Activated CD4-positive, alpha-beta T cell treated with anti-CD3 and anti-CD28 coated beads, Interleukin-2, amount 10 ng/mL, durations not matched to agents 7 days and 5 days (primary cell): ENCODE measurements at regions not wholly inside any gene's neighbourhood (a gene's known extent, or its start where the extent isn't known, plus 50 kb on each side); places are given as distances from the start of the nearest gene placed in this dataset.
"Not testable (repeated sequence)": the region's sequence is repeated elsewhere in the genome, so short reads cannot be mapped to it uniquely, and the experiment has no call there.

Experiments
- CTCF ChIA-PET: fragments of 350-600 bp; sonication (Branson Sonifier 250); formaldehyde crosslinking; loops from one replicate; lab custom pipeline; 2021; ENCODE audit warnings: antibody characterized with exemption; lab: Charles Lee
- POLR2A ChIA-PET: fragments of 350-600 bp; sonication (Branson Sonifier 250); formaldehyde crosslinking; loops from one replicate; lab custom pipeline; 2021; ENCODE audit warnings: antibody characterized with exemption; lab: Charles Lee
- DNase-seq: peaks from one replicate; pipeline ENCODE4 v3.0.0-alpha.2; 2020
- H3K27ac Mint-ChIP-seq: one replicate; pipeline ENCODE4 v1.8.0; 2021; ENCODE audit warnings: mild to moderate bottlenecking, moderate library complexity, mixed read lengths
- H3K27me3 Mint-ChIP-seq: one replicate; pipeline ENCODE4 v1.8.0; 2021; ENCODE audit warnings: mixed read lengths
- H3K36me3 Mint-ChIP-seq: one replicate; pipeline ENCODE4 v1.8.0; 2021; ENCODE audit warnings: low read depth, mixed read lengths
- H3K4me1 Mint-ChIP-seq: one replicate; pipeline ENCODE4 v1.8.0; 2021; ENCODE audit warnings: mixed read lengths
- H3K4me3 Mint-ChIP-seq: one replicate; pipeline ENCODE4 v1.8.0; 2021; ENCODE audit warnings: mild to moderate bottlenecking, moderate library complexity, mixed read lengths
- H3K9me3 Mint-ChIP-seq: one replicate; pipeline ENCODE4 v1.8.0; 2021; ENCODE audit warnings: mixed read lengths

DNA sequence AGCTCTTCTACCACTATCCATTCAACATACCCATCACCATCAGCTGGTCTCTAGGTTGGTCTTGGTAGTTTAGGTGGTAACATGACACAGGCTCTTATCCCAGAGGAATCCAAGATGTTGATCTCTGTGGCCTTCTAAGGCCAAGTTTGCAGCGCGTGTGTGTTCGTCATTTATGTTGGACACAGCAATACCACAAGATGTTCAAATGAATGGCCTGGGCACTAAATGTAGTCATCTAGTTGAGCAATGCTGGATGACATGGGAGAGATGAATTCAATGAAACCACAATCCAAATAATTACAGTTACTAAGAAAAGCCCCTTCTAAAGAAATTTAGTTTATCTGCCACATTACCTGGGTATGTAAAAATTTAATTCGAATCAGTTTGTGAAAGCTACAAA, 292.4 kb downstream of the MRPS30 start:
- ChIA-PET POLR2A (no interaction called here), CTCF (no interaction called here)
- Mint-ChIP-seq H3K27me3 (no peaks in the 10 kb centered on the region), H3K27ac (no peak overlapping the region), H3K36me3 (no peaks in the 10 kb centered on the region), H3K9me3 (peaks cover 19% of the 10 kb centered on the region), H3K4me1 (no peaks in the 10 kb centered on the region), H3K4me3 (no peak overlapping the region)
- no peak for DNase-seq

GRCh38 chr5:45105491-45105994, 296.8 kb downstream of the MRPS30 start:
- Mint-ChIP-seq H3K4me3 (no peak overlapping the region), H3K36me3 (no peaks in the 10 kb centered on the region), H3K27ac (no peak overlapping the region), H3K4me1 (no peaks in the 10 kb centered on the region), H3K9me3 (peaks cover 18% of the 10 kb centered on the region), H3K27me3 (no peaks in the 10 kb centered on the region)
- no peak for DNase-seq
- POLR2A ChIA-PET: no interaction called here
- CTCF ChIA-PET: no interaction called here

- POLR2A ChIA-PET: no interaction called here
Observed at GRCh38 chr5:45109062-45109461, 300.3 kb downstream of the MRPS30 start.

DNA sequence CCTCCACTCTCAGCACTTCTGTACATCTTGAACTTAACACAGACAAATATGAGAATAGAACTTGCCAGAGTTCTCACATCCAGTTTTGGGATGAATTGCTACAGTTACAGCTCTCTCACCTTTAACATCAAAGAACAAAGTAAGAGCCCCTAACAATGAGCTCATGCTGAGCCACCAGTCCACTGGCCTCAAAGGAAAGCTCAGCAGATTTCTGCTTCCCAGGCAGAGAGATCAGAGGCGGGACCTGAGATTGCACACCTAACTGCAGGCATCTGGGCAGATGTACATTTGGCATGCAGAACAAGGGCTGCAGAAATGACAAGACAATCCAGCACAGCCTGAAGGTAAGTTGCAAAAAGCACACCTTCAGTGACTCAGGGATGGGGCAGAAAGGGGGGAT, 300.9 kb downstream of the MRPS30 start:
- H3K36me3 Mint-ChIP-seq: no peaks in the 10 kb centered on the region
- no peaks in the 10 kb centered on the region for H3K27me3 Mint-ChIP-seq
- ChIA-PET POLR2A (no interaction called here), CTCF (no interaction called here)
- no peak overlapping the region for H3K27ac Mint-ChIP-seq
- no peaks in the 10 kb centered on the region for H3K4me1 Mint-ChIP-seq
- no peak for DNase-seq
- H3K4me3 Mint-ChIP-seq: no peak overlapping the region
- H3K9me3 Mint-ChIP-seq: peaks cover 13% of the 10 kb centered on the region

More at GRCh38 chr5:45109062-45109461, 300.3 kb downstream of the MRPS30 start:
- H3K4me1 Mint-ChIP-seq: no peaks in the 10 kb centered on the region
- no peaks in the 10 kb centered on the region for H3K36me3 Mint-ChIP-seq
- H3K27ac Mint-ChIP-seq: no peak overlapping the region
- H3K4me3 Mint-ChIP-seq: no peak overlapping the region
- peaks cover 12% of the 10 kb centered on the region for H3K9me3 Mint-ChIP-seq
- DNase-seq: no peak
- H3K27me3 Mint-ChIP-seq: no peaks in the 10 kb centered on the region
- CTCF ChIA-PET: no interaction called here

GRCh38 chr5:45110399-45110798, 301.7 kb downstream of the MRPS30 start:
- Mint-ChIP-seq H3K9me3 (peaks cover 8% of the 10 kb centered on the region), H3K4me3 (no peak overlapping the region), H3K36me3 (no peaks in the 10 kb centered on the region), H3K4me1 (no peaks in the 10 kb centered on the region), H3K27me3 (no peaks in the 10 kb centered on the region), H3K27ac (no peak overlapping the region)
- DNase-seq: no peak
- POLR2A ChIA-PET: no interaction called here
- CTCF ChIA-PET: no interaction called here

- Mint-ChIP-seq H3K4me3 (no peak overlapping the region), H3K4me1 (no peaks in the 10 kb centered on the region), H3K9me3 (peaks cover 16% of the 10 kb centered on the region), H3K27me3 (no peaks in the 10 kb centered on the region), H3K36me3 (no peaks in the 10 kb centered on the region), H3K27ac (no peak overlapping the region)
- ChIA-PET CTCF (no interaction called here), POLR2A (no interaction called here)
- DNase-seq: no peak
Observed at GRCh38 chr5:45113726-45114125, 305.0 kb downstream of the MRPS30 start.

- no peaks in the 10 kb centered on the region for H3K36me3 Mint-ChIP-seq
- H3K4me3 Mint-ChIP-seq: no peak overlapping the region
- ChIA-PET POLR2A (no interaction called here), CTCF (no interaction called here)
- peaks cover 9% of the 10 kb centered on the region for H3K9me3 Mint-ChIP-seq
- H3K27ac Mint-ChIP-seq: no peak overlapping the region
- DNase-seq: no peak
- no peaks in the 10 kb centered on the region for H3K4me1 Mint-ChIP-seq
- H3K27me3 Mint-ChIP-seq: no peaks in the 10 kb centered on the region
Observed at GRCh38 chr5:45132972-45133371, 324.2 kb downstream of the MRPS30 start.

DNA sequence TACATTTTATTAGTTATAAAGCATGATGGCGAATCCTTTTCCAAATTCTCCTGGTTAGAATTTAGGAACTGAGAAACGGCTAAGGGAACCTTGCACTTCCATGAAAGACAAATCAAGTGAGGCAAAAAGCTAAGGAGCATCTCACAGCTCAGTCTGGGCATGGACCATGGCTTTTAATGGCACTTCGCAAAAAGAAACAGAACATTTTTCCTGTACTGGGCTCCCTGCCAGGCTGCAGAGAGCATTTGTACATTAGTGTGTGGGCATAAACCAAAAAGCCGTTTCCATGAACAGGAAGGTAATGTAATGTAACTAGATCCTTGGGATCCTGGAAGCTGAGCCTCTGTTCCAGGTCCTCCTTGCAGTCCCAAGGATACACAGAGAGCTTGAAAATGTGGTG, 354.2 kb downstream of the MRPS30 start:
- no peaks in the 10 kb centered on the region for H3K27me3 Mint-ChIP-seq
- H3K27ac Mint-ChIP-seq: no peak overlapping the region
- H3K4me3 Mint-ChIP-seq: no peak overlapping the region
- H3K36me3 Mint-ChIP-seq: no peaks in the 10 kb centered on the region
- POLR2A ChIA-PET: no interaction called here
- H3K9me3 Mint-ChIP-seq: peaks cover 15% of the 10 kb centered on the region
- DNase-seq: no peak
- H3K4me1 Mint-ChIP-seq: no peaks in the 10 kb centered on the region
- CTCF ChIA-PET: no interaction called here

GRCh38 chr5:45171563-45171962, 362.8 kb downstream of the MRPS30 start:
- peaks cover 8% of the 10 kb centered on the region for H3K9me3 Mint-ChIP-seq
- H3K27ac Mint-ChIP-seq: no peak overlapping the region
- ChIA-PET POLR2A (no interaction called here), CTCF (no interaction called here)
- no peaks in the 10 kb centered on the region for H3K27me3 Mint-ChIP-seq
- no peak for DNase-seq
- H3K36me3 Mint-ChIP-seq: no peaks in the 10 kb centered on the region
- H3K4me3 Mint-ChIP-seq: no peak overlapping the region
- no peaks in the 10 kb centered on the region for H3K4me1 Mint-ChIP-seq

DNA sequence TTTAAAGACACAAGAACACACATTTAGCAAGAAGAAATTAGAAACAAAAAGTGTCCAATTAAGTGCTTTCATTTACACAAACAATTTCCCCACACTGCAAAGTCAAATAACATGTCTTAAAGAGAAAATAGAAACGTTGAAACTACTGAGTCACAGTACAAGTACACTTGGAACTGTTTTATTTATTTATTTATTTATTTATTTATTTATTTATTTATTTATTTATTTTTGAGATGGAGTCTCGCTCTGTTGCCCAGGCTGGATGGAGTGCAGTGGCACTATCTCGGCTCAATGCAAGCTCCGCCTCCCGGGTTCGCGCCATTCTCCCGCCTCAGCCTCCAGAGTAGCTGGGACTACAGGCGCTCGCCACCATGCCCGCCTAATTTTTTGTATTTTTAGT, 363.9 kb downstream of the MRPS30 start:
- H3K27me3 Mint-ChIP-seq, CTCF ChIA-PET, H3K27ac Mint-ChIP-seq, H3K9me3 Mint-ChIP-seq, POLR2A ChIA-PET, DNase-seq, H3K36me3 Mint-ChIP-seq, H3K4me1 Mint-ChIP-seq, H3K4me3 Mint-ChIP-seq: not testable (repeated sequence)

GRCh38 chr5:45179686-45180085, 370.9 kb downstream of the MRPS30 start:
- ChIA-PET POLR2A (no interaction called here), CTCF (no interaction called here)
- no peak overlapping the region for H3K4me3 Mint-ChIP-seq
- H3K27me3 Mint-ChIP-seq: no peaks in the 10 kb centered on the region
- no peaks in the 10 kb centered on the region for H3K36me3 Mint-ChIP-seq
- H3K27ac Mint-ChIP-seq: no peak overlapping the region
- DNase-seq: no peak
- H3K9me3 Mint-ChIP-seq: peaks cover 4% of the 10 kb centered on the region
- no peaks in the 10 kb centered on the region for H3K4me1 Mint-ChIP-seq

- Mint-ChIP-seq H3K27ac (no peak overlapping the region), H3K36me3 (no peaks in the 10 kb centered on the region), H3K4me3 (no peak overlapping the region), H3K4me1 (no peaks in the 10 kb centered on the region), H3K9me3 (peaks cover 4% of the 10 kb centered on the region), H3K27me3 (no peaks in the 10 kb centered on the region)
- ChIA-PET POLR2A (no interaction called here), CTCF (no interaction called here)
- DNase-seq: no peak
Observed at GRCh38 chr5:45189042-45189441, 380.3 kb downstream of the MRPS30 start.

DNA sequence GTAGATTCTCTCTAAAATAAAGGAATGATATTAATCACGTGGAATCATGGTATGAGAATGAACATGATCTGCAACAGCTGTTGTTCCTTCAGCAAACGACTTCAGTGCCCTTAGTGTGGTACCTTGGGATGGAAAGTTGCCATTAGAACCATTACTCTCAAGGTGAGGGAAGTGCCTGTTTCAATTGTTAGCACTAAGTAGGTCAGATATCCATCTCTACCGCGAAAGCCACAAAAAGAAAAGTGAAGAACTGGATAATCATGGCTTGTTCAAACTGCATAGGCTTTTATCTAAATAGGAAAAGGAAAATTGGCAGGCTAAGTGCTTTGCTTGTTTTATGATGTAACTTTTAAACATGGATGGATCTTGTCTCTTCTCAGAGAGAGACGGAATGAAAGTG, 380.7 kb downstream of the MRPS30 start:
- DNase-seq: no peak
- no peaks in the 10 kb centered on the region for H3K27me3 Mint-ChIP-seq
- peaks cover 4% of the 10 kb centered on the region for H3K9me3 Mint-ChIP-seq
- H3K4me3 Mint-ChIP-seq: no peak overlapping the region
- POLR2A ChIA-PET: no interaction called here
- CTCF ChIA-PET: no interaction called here
- H3K4me1 Mint-ChIP-seq: no peaks in the 10 kb centered on the region
- H3K36me3 Mint-ChIP-seq: no peaks in the 10 kb centered on the region
- no peak overlapping the region for H3K27ac Mint-ChIP-seq

DNA sequence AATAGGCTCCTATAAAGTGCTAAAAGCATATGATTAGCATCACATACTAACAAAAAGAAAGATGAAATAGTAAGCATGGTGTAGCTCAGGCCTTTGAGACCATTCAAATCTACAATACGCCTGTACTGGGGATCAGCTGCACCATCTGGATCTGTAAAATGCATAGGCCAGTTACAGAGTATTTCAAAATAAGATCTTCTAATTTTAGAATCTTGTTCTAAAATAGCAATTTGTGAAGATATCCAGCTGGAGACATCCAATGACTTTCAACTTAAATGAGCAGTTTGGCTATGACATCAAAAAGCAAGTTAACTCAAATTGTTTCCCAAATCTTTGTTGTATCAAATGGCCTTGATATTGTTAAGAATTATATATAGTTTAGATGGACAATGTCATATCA, 386.3 kb downstream of the MRPS30 start:
- H3K27me3 Mint-ChIP-seq: no peaks in the 10 kb centered on the region
- H3K4me1 Mint-ChIP-seq: no peaks in the 10 kb centered on the region

More for the DNA sequence above, 386.3 kb downstream of the MRPS30 start:
- no peak overlapping the region for H3K4me3 Mint-ChIP-seq
- H3K9me3 Mint-ChIP-seq: peaks cover 4% of the 10 kb centered on the region
- H3K36me3 Mint-ChIP-seq: no peaks in the 10 kb centered on the region
- ChIA-PET CTCF (no interaction called here), POLR2A (no interaction called here)
- no peak overlapping the region for H3K27ac Mint-ChIP-seq
- DNase-seq: no peak
